D721Med (cell line): ENCODE measurements at regions not wholly inside any gene's neighbourhood (a gene's known extent, or its start where the extent isn't known, plus 50 kb on each side); places are given as distances from the start of the nearest gene placed in this dataset.
"Not testable (repeated sequence)": the region's sequence is repeated elsewhere in the genome, so short reads cannot be mapped to it uniquely, and the experiment has no call there.

ENCODE experiments used
- DNase-seq: peaks from one replicate; pipeline ENCODE4 v3.0.0; 2011; ENCODE audit warnings: low spot score; ENCODE audit not compliant: insufficient read length
- FAIRE-seq: peaks from 2 replicates; lab custom pipeline; 2011; peaks lifted over from hg19 to GRCh38; lab: Jason Lieb, UNC
- TF ChIP-seq, protein P1 (sequence below): IDR thresholded peaks from 2 replicates; pipeline ENCODE4 v1.5.1; 2012; ENCODE audit warnings: mild to moderate bottlenecking, control low read depth; ENCODE audit not compliant: insufficient read depth; ENCODE audit errors: missing control alignments

DNA sequence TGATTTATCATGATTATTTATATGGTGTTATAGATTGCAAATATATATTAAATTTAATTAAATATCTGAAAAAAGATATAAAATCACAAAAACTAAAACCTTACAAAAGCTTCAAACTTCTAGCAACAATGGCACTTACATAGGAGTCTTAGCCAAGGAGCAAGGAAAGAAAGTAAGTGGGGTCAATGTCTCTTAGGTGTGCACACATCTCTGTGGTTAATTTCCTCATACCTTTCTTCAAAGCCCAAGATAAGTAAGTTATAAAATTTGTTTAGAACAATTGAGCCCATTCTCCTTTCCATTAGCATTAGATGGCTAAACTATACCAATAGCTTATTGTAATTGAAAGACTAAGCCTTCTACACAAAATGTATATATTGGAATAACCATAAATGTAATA, 161.6 kb upstream of the PDE4D start:
- TF ChIP-seq, protein P1, sequence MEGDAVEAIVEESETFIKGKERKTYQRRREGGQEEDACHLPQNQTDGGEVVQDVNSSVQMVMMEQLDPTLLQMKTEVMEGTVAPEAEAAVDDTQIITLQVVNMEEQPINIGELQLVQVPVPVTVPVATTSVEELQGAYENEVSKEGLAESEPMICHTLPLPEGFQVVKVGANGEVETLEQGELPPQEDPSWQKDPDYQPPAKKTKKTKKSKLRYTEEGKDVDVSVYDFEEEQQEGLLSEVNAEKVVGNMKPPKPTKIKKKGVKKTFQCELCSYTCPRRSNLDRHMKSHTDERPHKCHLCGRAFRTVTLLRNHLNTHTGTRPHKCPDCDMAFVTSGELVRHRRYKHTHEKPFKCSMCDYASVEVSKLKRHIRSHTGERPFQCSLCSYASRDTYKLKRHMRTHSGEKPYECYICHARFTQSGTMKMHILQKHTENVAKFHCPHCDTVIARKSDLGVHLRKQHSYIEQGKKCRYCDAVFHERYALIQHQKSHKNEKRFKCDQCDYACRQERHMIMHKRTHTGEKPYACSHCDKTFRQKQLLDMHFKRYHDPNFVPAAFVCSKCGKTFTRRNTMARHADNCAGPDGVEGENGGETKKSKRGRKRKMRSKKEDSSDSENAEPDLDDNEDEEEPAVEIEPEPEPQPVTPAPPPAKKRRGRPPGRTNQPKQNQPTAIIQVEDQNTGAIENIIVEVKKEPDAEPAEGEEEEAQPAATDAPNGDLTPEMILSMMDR = no peak
- FAIRE-seq = no peak
- DNase-seq = no peak

DNA sequence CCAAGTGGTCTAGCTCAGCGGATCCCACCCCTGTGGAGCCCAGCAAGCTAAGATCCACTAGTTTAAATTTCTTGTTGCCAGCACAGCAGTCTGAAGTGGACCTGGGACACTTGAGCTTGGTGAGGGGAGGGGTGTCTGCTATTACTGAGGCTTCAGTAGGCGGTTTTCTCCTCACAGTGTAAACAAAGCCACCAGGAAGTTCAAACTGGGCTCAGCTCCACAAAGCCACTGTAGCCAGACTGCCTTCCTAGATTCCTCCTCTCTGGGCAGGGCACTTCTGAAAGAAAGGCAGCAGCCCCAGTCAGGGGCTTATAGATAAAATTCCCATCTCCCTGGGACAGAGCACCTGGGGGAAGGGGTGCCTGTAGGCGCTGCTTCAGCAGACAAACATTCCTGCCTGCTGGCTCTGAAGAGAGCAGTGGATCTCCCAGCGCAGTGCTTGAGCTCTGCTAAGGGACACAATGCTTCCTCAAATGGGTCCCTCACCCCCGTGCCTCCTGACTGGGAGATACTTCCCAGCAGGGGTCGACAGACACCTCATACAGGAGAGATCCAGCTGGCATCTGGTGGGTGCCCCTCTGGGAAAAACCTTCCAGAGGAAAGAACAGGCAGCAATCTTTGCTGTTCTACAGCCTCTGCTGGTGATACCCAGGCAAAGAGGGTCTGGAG, 148.6 kb upstream of the PDE4D start:
- FAIRE-seq, DNase-seq: not testable (repeated sequence)

- DNase-seq, FAIRE-seq: not testable (repeated sequence)
Measured at GRCh38 chr5:60041508-60041907, 148.0 kb upstream of the PDE4D start.

DNA sequence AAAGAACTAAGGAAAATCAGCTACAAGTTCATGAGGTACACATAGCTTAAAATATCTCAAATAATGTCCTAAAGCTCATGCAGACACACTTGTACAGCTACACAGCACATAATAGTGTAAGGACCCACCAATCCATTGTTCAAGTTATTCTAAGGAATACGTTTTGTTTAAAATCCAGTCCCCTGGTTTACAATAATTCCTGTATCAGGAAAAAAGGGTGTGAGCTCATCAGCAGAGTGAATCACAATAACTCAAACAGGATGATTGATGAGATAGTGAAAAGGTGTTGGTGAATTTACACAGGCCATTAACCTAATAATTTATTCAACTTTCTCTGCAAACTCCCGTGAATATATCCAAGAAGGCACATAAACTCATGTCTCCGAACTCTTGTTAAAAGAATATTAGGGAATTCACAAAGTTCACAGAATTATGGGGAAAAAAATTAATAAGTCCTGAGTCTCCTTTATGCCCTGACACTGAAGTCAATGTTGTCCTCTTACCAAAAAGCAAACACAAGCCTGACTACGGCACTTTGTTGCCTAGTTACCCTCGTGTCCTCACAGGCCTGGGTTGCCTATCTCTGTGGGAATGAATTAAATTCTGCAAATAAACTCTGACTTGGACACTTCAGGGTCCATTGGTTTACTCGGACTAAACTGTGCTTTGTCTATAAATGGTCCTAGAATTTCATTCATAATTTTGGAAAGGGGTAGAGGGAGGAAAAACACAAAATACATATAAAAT, 142.8 kb upstream of the PDE4D start:
- FAIRE-seq = no peak
- DNase-seq = no peak
- TF ChIP-seq, protein P1 = no peak

GRCh38 chr5:60026161-60026560, 132.6 kb upstream of the PDE4D start:
- TF ChIP-seq, protein P1 = no peak
- DNase-seq (no peak), FAIRE-seq (no peak)

GRCh38 chr5:60024104-60024503, 130.6 kb upstream of the PDE4D start:
- no peak for FAIRE-seq
- DNase-seq = no peak
- TF ChIP-seq, protein P1 = no peak

DNA sequence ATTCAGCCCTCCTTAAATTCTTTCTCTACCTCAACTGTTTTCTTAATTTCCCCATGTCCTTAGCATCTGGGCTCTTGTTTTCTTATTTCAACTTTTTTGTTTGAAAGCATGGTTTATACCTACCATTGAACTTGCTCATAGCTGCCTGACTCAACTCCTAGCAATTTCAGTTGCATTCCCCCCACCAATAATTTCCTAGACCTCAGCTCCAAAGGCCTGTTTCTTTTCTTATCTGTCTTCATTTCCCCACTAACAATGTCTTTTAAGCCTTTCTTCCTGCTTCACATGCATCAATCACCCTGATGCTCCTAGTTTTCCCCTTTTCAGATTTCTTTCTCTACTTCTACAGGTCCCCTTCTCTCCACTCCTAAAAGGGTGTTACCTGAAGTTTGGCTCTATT, 129.7 kb upstream of the PDE4D start:
- FAIRE-seq (no peak), DNase-seq (no peak)
- TF ChIP-seq, protein P1 = no peak

GRCh38 chr5:60020457-60020856, 126.9 kb upstream of the PDE4D start:
- FAIRE-seq (no peak), DNase-seq (no peak)
- TF ChIP-seq, protein P1 = no peak

DNA sequence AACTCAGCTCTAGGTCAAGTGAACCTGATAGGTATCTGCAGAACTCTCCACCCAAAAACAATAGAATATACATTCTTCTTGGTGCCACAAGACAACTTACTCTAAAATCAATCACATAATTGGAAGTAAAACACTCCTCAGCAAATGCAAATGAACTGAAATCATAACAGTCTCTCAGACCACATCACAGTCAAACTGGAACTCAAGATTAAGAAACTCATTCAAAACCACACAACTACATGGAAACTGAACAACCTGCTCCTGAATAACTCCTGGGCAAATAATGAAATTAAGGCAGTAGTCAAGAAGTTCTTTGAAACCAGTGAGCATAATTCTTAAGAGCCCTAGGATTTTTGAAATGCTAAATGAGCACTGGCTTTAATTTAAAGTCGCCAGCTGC, 125.4 kb upstream of the PDE4D start:
- not testable (repeated sequence) for DNase-seq, FAIRE-seq
